Right renal pelvis (tissue), 4 donors: ENCODE measurements at regions not wholly inside any gene's neighbourhood (a gene's known extent, or its start where the extent isn't known, plus 50 kb on each side); places are given as distances from the start of the nearest gene placed in this dataset.
"Not testable (repeated sequence)": the region's sequence is repeated elsewhere in the genome, so short reads cannot be mapped to it uniquely, and the experiment has no call there.

Source experiments
- DNase-seq, 4 donors: peaks; one replicate each; pipeline ENCODE4 v3.0.0-alpha.2; 2013; ENCODE audit warnings: low read depth in 4 of 4, low spot score in 3 of 4, missing footprints in 1 of 4

GRCh38 chr4:103324811-103325210 lies 126.7 kb upstream of the CENPE start:
- DNase-seq: no peak

DNA sequence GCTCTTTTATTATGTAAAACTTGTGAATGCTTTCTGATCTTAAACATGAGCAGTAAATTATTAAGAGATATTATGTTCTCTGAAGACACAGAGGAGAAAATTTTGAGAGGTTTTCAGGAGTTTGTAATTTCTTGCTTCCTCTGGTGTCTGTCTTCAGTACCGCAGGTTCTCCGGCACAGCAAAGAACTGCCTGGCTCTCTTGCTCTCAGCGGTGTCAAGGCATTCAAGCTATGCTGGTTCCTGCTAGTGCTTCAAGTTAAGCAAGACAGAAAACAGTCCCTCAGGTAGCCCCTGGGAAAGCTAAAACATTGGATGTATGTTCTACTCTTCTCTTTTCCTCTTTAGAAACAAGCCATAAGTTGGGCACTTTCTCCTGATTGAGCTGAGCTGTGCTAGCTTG lies 120.2 kb upstream of the CENPE start:
- DNase-seq: no peak

DNA sequence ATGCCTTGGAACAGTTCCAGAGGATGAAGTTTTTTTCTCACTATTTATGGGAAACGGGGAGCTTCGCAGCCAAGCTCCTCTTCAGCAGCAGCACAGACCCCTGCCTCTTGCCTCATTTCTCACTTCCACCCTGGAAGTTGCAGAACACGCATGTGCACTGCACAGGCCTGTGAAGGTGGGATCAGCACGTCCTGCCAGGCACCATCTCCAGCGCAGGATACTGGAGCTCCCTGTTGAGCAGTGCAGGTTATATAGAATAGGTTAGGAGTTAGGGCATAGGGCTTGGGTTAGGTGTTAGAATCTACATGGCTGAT lies 110.1 kb upstream of the CENPE start:
- no peak for DNase-seq

- no peak for DNase-seq
Observed at GRCh38 chr4:103307453-103308247, 109.5 kb upstream of the CENPE start.

DNA sequence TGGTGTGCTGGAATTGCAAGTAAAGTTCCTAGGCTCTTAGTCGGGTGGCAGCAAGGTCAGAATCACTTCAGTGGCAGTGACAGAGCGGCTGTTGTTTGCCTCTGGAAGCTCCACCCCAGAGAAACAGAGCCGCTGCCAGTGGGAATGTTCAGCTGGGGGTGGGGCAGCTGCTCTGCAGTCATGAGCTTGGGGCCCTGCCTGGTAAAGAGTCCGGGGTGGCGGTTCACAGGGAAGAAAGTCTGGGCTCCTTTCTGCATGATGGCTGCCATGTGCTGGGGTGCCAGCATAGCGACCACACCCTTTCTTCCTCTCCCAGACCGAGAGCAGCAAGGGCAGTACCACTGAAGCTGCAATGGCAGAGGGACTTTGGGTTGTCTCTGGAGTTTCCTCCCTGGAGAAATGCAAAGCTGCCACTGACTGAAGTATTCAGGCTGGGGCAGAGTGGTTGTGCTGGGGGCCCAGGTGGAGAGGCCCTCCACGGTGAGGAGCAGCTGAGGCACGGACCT lies 108.8 kb upstream of the CENPE start:
- DNase-seq: peak in 3 of 4 donors; percentile 8 to 25 (median 14)

- no peak for DNase-seq
Observed at GRCh38 chr4:103305355-103305754, 107.2 kb upstream of the CENPE start.

- DNase-seq: no peak
Observed at GRCh38 chr4:103303011-103303410, 104.9 kb upstream of the CENPE start.

GRCh38 chr4:103292959-103293358 lies 94.8 kb upstream of the CENPE start:
- no peak for DNase-seq

DNA sequence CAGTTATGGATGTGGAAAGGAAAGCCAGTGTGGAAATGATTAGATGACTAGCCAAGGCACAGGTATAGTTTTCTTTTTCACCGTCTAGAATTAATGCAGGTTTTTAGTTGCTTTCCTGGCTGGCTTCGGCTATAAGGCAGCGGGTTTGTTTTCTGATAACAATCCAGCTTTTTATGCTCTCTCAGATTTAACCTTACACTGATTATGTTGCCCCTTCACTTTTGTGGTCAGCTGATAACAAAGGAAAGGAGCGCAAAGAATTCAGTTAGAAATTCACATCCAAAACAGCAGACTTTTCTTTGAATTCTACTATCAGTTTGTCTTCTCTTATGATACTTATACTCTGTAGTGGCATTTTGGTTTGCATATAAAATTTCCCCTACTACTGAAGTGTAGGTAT lies 94.2 kb upstream of the CENPE start:
- no peak for DNase-seq

DNA sequence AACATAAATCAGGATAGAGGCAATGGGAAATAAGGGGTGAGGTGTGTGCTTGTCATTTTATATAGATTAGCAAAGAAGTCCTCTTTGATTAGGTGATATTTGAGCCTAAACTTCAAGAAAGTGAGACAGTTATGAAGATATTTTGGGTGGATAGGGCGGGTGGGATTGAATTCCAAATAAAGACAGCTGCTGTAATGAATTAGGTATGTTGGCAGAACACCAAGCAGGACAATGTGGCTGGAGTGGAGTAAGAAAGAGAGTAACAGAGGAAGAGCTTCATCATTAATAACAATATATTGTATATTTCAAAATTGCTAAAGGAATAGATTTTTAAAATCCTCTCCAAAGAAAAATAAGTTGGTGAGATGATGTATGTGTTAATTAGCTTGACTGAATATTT lies 91.0 kb upstream of the CENPE start:
- DNase-seq: no peak

DNA sequence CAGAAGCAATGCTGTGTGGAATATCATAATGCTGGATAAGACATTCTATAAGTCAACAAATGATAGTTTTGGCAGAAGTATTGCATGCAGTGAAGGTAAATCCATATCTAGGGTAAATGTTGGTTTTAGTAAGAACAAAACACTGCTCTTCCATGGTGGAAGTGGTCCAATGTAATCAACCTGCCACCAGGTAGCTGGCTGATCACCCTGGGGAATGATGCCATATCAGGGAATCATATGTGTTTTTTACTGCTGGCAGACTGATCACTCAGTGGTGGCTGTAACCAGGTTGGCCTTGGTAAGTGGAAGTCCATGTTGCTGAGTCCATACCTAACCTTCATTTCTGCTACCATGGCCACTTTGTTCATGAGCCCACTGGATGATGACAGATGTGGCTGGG lies 74.0 kb upstream of the CENPE start:
- DNase-seq: no peak

DNA sequence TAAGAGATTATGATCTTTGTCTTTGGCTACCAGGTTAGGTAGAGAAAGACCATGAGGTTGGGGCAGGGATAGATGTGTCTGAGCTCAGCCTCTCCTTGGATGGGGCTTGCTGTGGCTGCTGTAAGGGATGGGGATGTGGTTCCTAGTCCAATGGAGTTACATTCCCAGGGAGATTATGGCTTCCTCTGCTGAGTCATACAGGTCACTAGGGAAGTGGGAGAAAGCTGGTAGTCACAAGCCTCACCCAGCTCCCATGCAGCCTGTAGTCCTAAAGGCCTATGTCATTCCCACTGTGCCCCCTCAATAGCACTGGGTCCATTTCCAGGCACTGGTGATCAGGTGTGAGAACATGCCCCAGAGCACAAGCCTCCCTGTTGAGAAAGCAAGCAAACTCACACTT lies 70.6 kb upstream of the CENPE start:
- DNase-seq: no peak

DNA sequence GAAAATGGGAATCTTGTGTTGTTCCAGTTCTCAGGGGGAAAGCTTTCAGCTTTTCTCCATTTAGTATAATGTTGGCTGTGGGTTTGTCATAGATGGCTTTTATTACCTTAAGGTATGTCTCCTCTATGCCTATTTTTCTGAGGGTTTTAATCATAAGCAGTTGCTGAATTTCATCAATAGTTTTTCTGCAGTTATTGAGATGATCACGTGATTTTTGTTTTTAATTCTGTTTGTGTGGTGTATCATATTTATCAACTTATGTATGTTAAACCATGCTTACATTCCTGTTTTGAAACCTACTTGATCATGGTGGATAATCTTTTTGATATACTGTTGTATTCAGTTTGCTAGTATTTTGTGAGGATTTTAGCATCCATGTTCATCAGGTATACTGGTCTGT lies 66.8 kb upstream of the CENPE start:
- no peak for DNase-seq

GRCh38 chr4:103256068-103256467 lies 57.9 kb upstream of the CENPE start:
- DNase-seq: not testable (repeated sequence)
